Right atrium auricular region (tissue), 2 donors: ENCODE measurements at regions not wholly inside any gene's neighbourhood (a gene's known extent, or its start where the extent isn't known, plus 50 kb on each side); places are given as distances from the start of the nearest gene placed in this dataset.

Experiments used
- DNase-seq: peaks from one replicate; pipeline ENCODE4 v3.0.0-alpha.2; 2019; ENCODE audit warnings: low spot score
- H3K27ac ChIP-seq, 2 donors: fragments of 200-600 bp; sonication (generic); 1 replicate in 1 of 2; 2 replicates in 1 of 2; pipeline ENCODE4 v1.5.1; 2016 to 2019
- H3K27me3 ChIP-seq, 2 donors: fragments of 200-600 bp; sonication (generic); one replicate each; pipeline versions ENCODE4 v1.5.1 to v1.6.0; 2017 to 2019
- H3K36me3 ChIP-seq: fragments of 200-600 bp; sonication (generic); one replicate; pipeline ENCODE4 v1.5.1; 2016
- H3K4me1 ChIP-seq, 2 donors: fragments of 200-600 bp; sonication (generic); one replicate each; pipeline versions ENCODE4 v1.5.1 to v1.6.0; 2017 to 2019
- H3K4me3 ChIP-seq, 2 donors: fragments of 200-600 bp; sonication (generic); 1 replicate in 1 of 2; 2 replicates in 1 of 2; pipeline ENCODE4 v1.5.1; 2017 to 2019; ENCODE audit warnings: mild to moderate bottlenecking in 1 of 2, moderate library complexity in 1 of 2
- H3K9me3 ChIP-seq, 2 donors: fragments of 200-600 bp; sonication (generic); one replicate each; pipeline ENCODE4 v1.5.1; 2019
- TF ChIP-seq, protein P1 (sequence below), 2 donors: fragments of 200-600 bp; sonication (generic); IDR thresholded peaks; one replicate each; pipeline ENCODE4 v1.5.1; 2019; ENCODE audit warnings: antibody characterized with exemption in 2 of 2

DNA sequence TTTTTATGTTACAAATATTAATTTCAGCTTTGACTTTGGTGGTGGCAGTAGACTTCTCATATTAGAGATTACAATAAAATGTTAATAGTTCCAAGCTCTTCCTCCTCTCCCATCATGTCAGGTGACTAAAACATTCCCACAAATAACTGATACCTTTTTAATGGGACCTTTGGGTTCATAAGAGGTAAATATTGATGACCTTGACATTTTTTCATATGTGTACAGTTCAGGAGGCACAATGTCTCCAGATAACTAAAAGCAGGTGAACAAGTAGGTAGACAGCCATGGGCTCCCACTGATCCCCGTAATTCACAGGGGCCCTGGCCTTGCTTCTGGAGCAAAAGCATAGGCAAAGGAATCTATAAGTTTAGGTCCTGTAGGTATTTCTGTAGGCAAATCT, 317.7 kb downstream of the SOX4 start:
- Histone ChIP-seq H3K9me3 (no peaks in the 10 kb centered on the region), H3K27me3 (no peaks in the 10 kb centered on the region), H3K27ac (no peak overlapping the region), H3K36me3 (no peaks in the 10 kb centered on the region), H3K4me1 (peaks cover 0 to 15% of the 10 kb centered on the region in 2 donors), H3K4me3 (no peak overlapping the region)
- TF ChIP-seq, protein P1, sequence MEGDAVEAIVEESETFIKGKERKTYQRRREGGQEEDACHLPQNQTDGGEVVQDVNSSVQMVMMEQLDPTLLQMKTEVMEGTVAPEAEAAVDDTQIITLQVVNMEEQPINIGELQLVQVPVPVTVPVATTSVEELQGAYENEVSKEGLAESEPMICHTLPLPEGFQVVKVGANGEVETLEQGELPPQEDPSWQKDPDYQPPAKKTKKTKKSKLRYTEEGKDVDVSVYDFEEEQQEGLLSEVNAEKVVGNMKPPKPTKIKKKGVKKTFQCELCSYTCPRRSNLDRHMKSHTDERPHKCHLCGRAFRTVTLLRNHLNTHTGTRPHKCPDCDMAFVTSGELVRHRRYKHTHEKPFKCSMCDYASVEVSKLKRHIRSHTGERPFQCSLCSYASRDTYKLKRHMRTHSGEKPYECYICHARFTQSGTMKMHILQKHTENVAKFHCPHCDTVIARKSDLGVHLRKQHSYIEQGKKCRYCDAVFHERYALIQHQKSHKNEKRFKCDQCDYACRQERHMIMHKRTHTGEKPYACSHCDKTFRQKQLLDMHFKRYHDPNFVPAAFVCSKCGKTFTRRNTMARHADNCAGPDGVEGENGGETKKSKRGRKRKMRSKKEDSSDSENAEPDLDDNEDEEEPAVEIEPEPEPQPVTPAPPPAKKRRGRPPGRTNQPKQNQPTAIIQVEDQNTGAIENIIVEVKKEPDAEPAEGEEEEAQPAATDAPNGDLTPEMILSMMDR (IDR thresholded peaks at IDR 0.05): no peak
- DNase-seq: no peak

DNA sequence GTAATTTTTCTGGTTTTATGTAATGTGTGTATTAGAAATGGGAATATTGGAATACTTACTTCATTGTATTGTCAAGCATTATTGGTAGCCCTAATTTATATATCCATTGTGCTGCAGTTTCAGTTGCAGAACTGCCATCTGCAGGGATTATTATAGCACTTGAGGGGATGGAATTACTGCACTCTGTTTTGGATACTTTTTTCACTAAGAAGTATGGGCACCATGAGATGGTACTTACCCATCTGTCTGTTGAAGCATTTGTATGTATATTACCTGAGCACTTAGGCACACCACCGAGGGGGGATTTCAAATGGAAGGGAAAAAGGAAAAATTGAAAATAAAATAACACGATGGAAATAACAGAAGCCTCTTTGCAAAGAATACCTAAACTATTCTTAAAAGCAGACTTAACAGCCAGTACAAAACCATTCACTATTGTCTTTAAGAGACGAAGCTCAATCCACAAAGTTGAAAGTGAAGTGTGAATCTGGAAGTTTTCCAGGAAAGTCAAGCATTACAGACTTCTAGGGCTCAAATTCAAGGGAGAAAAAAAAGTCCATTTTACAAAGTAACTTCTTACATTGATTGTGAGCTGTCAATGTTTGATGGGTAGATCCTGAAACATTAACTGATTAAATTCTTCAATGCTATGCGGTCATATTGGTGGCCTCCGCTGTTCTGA, 318.7 kb downstream of the SOX4 start:
- H3K4me1 ChIP-seq: peaks cover 0 to 15% of the 10 kb centered on the region in 2 donors
- no peaks in the 10 kb centered on the region for H3K36me3 ChIP-seq
- TF ChIP-seq, protein P1 (IDR thresholded peaks at IDR 0.05): no peak
- no peak for DNase-seq
- no peaks in the 10 kb centered on the region for H3K9me3 ChIP-seq
- no peak overlapping the region for H3K4me3 ChIP-seq
- H3K27ac ChIP-seq: no peak overlapping the region
- no peaks in the 10 kb centered on the region for H3K27me3 ChIP-seq

DNA sequence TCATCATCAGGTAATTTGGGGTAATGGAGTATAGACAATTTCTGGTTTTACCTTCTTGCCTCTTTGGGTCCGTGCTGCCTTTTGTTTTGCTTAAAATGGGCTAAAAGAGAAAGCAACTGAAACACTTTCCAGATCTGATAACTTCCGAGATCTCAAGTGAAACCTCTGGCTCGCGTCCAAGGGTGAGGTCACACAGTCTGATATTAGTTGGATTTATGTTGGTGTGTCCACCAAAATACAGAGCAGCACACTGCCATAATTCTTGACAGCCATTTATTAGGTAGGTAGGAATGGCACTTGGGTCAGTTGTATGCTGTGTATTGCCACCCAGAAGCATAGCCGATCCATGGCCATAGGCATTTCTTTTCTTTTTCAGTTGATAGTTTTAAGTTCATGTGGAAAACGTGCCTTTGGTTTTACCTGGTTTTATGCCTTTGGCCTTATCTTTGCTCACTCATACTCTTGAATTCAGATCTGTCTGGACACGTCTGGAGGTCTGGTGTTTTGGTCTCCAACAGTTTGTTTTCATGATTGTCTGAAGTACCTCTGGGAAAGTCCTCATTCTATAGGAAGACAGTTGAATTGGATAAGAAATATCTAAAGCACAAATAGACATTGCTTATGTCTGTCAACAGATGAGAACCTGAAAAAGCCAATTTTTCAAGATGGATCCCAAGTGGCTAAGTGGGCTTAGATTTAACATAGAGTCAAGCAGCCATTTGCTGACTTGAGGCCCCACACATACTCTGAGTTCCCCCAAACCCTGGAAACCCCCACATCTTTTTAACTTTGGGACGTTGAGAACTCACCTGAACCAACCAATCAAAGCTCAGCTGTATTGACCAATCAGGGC, 320.8 kb downstream of the SOX4 start:
- DNase-seq: peak; percentile 70
- Histone ChIP-seq H3K9me3 (no peaks in the 10 kb centered on the region), H3K36me3 (no peaks in the 10 kb centered on the region), H3K4me1 (peaks cover 0 to 7% of the 10 kb centered on the region in 2 donors), H3K27ac (no peak overlapping the region), H3K4me3 (no peak overlapping the region), H3K27me3 (no peaks in the 10 kb centered on the region)
- TF ChIP-seq, protein P1 (IDR thresholded peaks at IDR 0.05): no peak

DNA sequence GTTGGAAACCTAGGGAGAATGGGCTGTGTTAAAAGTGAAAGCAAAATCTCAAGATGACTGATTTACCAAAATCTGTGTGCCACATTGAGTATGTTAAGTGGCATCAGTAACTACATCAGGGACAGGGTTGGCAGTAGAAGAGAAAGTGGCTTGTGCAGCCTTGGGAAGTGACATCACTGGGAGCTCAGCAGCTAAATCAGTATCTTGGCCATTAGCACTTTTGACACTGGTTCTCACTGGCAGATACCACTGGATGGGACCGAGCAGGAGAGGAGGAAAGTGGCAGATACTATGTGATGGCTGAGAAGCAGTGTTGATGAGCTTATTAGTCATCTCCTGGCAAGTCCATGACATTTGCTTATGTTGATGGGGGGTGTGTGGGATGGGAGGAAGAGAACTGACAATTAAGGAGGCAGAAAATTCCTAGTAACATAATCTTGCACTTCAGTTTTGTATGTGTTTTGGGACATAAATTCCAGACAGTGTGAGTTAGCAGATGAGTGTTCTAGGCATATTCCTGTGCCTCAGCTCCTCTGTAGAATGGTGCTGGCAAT, 322.2 kb downstream of the SOX4 start:
- TF ChIP-seq, protein P1 (IDR thresholded peaks at IDR 0.05): no peak
- Histone ChIP-seq H3K9me3 (no peaks in the 10 kb centered on the region), H3K27me3 (no peaks in the 10 kb centered on the region), H3K4me3 (no peak overlapping the region), H3K36me3 (no peaks in the 10 kb centered on the region), H3K4me1 (peaks cover 0 to 7% of the 10 kb centered on the region in 2 donors), H3K27ac (peak overlapping the region in 1 of 2 donors; percentile 45)
- no peak for DNase-seq

DNA sequence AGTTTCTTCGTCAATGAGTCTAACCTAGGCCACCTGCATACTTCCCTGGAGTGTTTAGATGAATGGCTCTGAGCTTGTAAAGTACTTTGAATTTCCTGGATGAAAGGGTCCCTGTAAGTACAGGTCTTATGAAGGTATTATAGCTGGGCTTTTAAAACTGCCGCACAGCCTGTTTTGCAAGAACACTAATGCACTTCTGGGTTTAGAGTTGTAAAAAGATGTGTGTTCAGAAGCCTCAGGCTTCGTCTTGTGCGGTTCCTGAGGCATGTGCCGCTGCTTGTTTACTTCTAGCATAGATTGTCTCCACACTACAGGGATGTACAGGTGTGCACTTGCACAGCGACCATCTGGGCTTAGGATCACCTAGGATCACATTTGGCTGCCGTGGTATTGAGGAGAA, 324.5 kb downstream of the SOX4 start:
- TF ChIP-seq, protein P1 (IDR thresholded peaks at IDR 0.05): no peak

More for the DNA sequence above, 324.5 kb downstream of the SOX4 start:
- Histone ChIP-seq H3K27me3 (no peaks in the 10 kb centered on the region), H3K9me3 (no peaks in the 10 kb centered on the region), H3K36me3 (no peaks in the 10 kb centered on the region), H3K4me1 (peaks cover 0 to 7% of the 10 kb centered on the region in 2 donors), H3K27ac (no peak overlapping the region), H3K4me3 (no peak overlapping the region)
- DNase-seq: no peak
